ENCODE measurements at regions not wholly inside any gene's neighbourhood (a gene's known extent, or its start where the extent isn't known, plus 50 kb on each side); places are given as distances from the start of the nearest gene placed in this dataset.

GRCh38 chr19:29265436-29265835 is 52.5 kb upstream of the UQCRFS1 start:
- in situ Hi-C loops (cut with HindIII; ENCODE audit: low pct_unique_long_range_greater_than_20kb, low sequenced_read_pairs) (no loop called here), intact Hi-C loops (cut with micrococcal nuclease; ENCODE audit: unreplicated experiment) (loop anchor here (10.0 kb wide), 3 partner anchors 181 to 381 kb away; partner anchors contain the start of gene VSTM2B)
- H3K27me3 ChIP-seq (ENCODE audit: control insufficient read depth, insufficient read depth, low read length) = peaks cover 2% of the 10 kb centered on the region; the same call in 1 of the 2 replicates
- DNase-seq (ENCODE audit: low read depth, low spot score) (no peak), ATAC-seq (no peak)
- TF ChIP-seq REST (IDR thresholded peaks at IDR 0.05; ENCODE audit: insufficient read depth in 1 of 2, low read depth in 2 of 2, low read length in 1 of 2) (no peak), TCF7L2 (IDR thresholded peaks at IDR 0.05; ENCODE audit: low read depth, low read length) (no peak), CTCF (IDR thresholded peaks at IDR 0.05) (no peak), SIN3A (IDR thresholded peaks at IDR 0.05; ENCODE audit: borderline replicate concordance, insufficient read depth, low read depth, low read length) (no peak)
- H3K36me3 ChIP-seq (ENCODE audit: control insufficient read depth, insufficient read depth, low read length) = no peaks in the 10 kb centered on the region
- ChIA-PET POLR2A (no interaction called here), CTCF (no interaction called here)
- H3K4me1 ChIP-seq (ENCODE audit: control insufficient read depth, insufficient read depth, low read length) = no peaks in the 10 kb centered on the region
- no TSS peak for BruUV-seq (replicated peaks)
- no peak overlapping the region for H3K4me3 ChIP-seq (ENCODE audit: low read depth in 2 of 2, low read length in 2 of 2)
- no peak overlapping the region for H3K27ac ChIP-seq (ENCODE audit: low read length)
- no peaks in the 10 kb centered on the region for H3K9me3 ChIP-seq (ENCODE audit: control insufficient read depth, insufficient read depth, low read depth, low read length)

- H3K4me1 ChIP-seq (ENCODE audit: control insufficient read depth, insufficient read depth, low read length) = no peaks in the 10 kb centered on the region
- POLR2A ChIA-PET = no interaction called here
- BruUV-seq (replicated peaks) = no TSS peak
- H3K9me3 ChIP-seq (ENCODE audit: control insufficient read depth, insufficient read depth, low read depth, low read length) = no peaks in the 10 kb centered on the region
- TF ChIP-seq SIN3A (IDR thresholded peaks at IDR 0.05; ENCODE audit: borderline replicate concordance, insufficient read depth, low read depth, low read length) (no peak), TCF7L2 (IDR thresholded peaks at IDR 0.05; ENCODE audit: low read depth, low read length) (no peak)
- ATAC-seq = no peak
- no peak for DNase-seq (ENCODE audit: low read depth, low spot score)
- in situ Hi-C loops (cut with HindIII; ENCODE audit: low pct_unique_long_range_greater_than_20kb, low sequenced_read_pairs) = no loop called here
- CTCF ChIA-PET = no interaction called here
- no peak overlapping the region for H3K4me3 ChIP-seq (ENCODE audit: low read depth in 2 of 2, low read length in 2 of 2)
- H3K27ac ChIP-seq (ENCODE audit: low read length) = no peak overlapping the region
- intact Hi-C loops (cut with micrococcal nuclease; ENCODE audit: unreplicated experiment) = loop anchor here (10.0 kb wide), 3 partner anchors 181 to 381 kb away; partner anchors contain the start of gene VSTM2B
- no peaks in the 10 kb centered on the region for H3K36me3 ChIP-seq (ENCODE audit: control insufficient read depth, insufficient read depth, low read length)
- H3K27me3 ChIP-seq (ENCODE audit: control insufficient read depth, insufficient read depth, low read length) = peaks cover 2% of the 10 kb centered on the region; the same call in 1 of the 2 replicates
Measured at GRCh38 chr19:29266001-29266400, 53.0 kb upstream of the UQCRFS1 start.

- Histone ChIP-seq H3K27me3 (ENCODE audit: control insufficient read depth, insufficient read depth, low read length) (peaks cover 2% of the 10 kb centered on the region; the same call in 1 of the 2 replicates), H3K4me1 (ENCODE audit: control insufficient read depth, insufficient read depth, low read length) (no peaks in the 10 kb centered on the region), H3K9me3 (ENCODE audit: control insufficient read depth, insufficient read depth, low read depth, low read length) (no peaks in the 10 kb centered on the region), H3K4me3 (ENCODE audit: low read depth in 2 of 2, low read length in 2 of 2) (no peak overlapping the region), H3K27ac (ENCODE audit: low read length) (no peak overlapping the region), H3K36me3 (ENCODE audit: control insufficient read depth, insufficient read depth, low read length) (no peaks in the 10 kb centered on the region)
- ATAC-seq = no peak
- in situ Hi-C loops (cut with HindIII; ENCODE audit: low pct_unique_long_range_greater_than_20kb, low sequenced_read_pairs) (no loop called here), intact Hi-C loops (cut with micrococcal nuclease; ENCODE audit: unreplicated experiment) (loop anchor here (10.0 kb wide), 3 partner anchors 182 to 382 kb away; partner anchors contain the start of gene VSTM2B)
- ChIA-PET CTCF (no interaction called here), POLR2A (no interaction called here)
- no TSS peak for BruUV-seq (replicated peaks)
- TF ChIP-seq CTCF (IDR thresholded peaks at IDR 0.05) = no peak
- DNase-seq (ENCODE audit: low read depth, low spot score) = no peak
Measured at GRCh38 chr19:29266603-29267002, 53.7 kb upstream of the UQCRFS1 start.
